AG04450 (cell line): ENCODE measurements at regions not wholly inside any gene's neighbourhood (a gene's known extent, or its start where the extent isn't known, plus 50 kb on each side); places are given as distances from the start of the nearest gene placed in this dataset.

ENCODE experiments used
- CTCF ChIA-PET: fragments of 300-600, 350-600 bp; formaldehyde crosslinking; extraction: SDS; loops from one replicate; lab custom pipeline; 2022; ENCODE audit warnings: antibody characterized with exemption, inconsistent platforms; lab: Charles Lee
- POLR2A ChIA-PET: fragments of 350-600 bp; formaldehyde crosslinking; extraction: SDS; loops from one replicate; lab custom pipeline; 2021; ENCODE audit warnings: antibody characterized with exemption, inconsistent platforms; lab: Yijun Ruan, JAX
- DNase-seq: peaks from one replicate; pipeline ENCODE4 v3.0.0-alpha.2; 2011; ENCODE audit warnings: low read depth, low spot score
- H3K27ac ChIP-seq: one replicate; pipeline ENCODE4 v1.5.1; 2012; ENCODE audit warnings: low read depth, low read length, control low read depth
- H3K27me3 ChIP-seq: one replicate; pipeline ENCODE4 v1.6.0; 2012; ENCODE audit warnings: low read length; ENCODE audit not compliant: control insufficient read depth, insufficient read depth
- H3K4me3 ChIP-seq: 2 replicates; pipeline ENCODE4 v1.5.1; 2011; ENCODE audit warnings: mild to moderate bottlenecking, low read depth, low read length, control low read depth
- H3K9me3 ChIP-seq: 2 replicates; pipeline ENCODE4 v1.5.1; 2012; ENCODE audit warnings: low read length; ENCODE audit not compliant: control insufficient read depth, insufficient read depth
- TF ChIP-seq, protein P1 (sequence below): IDR thresholded peaks from 2 replicates; pipeline ENCODE4 v1.5.1; 2011; ENCODE audit warnings: low read depth, low read length, control low read depth, inconsistent platforms

DNA sequence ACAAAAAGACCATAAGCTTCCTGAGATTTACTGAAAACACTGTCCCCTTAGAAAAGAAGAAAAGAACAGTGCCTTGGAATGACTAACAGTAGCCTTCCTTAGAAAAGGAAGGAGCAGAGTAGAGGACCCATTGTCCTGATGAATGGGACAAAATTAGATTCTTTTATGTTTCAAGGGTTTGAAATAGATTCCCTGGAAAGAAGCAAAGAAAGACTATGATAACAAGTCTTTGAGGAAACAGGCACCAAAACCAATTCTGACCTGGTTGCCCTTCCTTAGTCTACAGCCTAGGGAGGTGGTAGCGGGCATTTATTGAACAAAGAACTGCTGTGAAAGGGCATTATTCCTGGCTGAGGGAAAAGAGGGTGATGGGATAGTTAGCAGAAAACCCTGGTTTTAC, 1024.8 kb downstream of the TBL1XR1 start:
- POLR2A ChIA-PET, result no interaction called here

DNA sequence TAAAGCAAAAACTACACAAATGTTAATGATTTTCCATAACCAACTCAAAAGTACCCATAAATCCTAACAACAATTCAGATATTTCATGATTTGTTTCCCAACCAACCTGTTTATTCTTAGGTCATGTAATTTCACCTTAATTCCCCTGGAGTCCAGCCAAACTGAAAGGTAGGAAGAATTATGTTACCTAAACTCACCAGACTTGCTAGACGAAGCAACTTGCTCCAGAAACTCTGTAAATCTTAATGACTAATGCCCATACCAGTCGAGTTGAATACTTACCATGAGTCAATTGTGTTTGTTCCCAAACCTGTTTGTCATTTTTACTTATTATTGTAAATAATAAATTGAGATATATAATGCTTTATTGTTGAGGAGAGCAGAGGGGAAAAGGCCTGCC, 1030.0 kb downstream of the TBL1XR1 start:
- ChIA-PET POLR2A (no interaction called here), CTCF (no interaction called here)
- DNase-seq, result no peak
- H3K4me3 ChIP-seq, result no peak overlapping the region
- H3K9me3 ChIP-seq, result no peaks in the 10 kb centered on the region
- H3K27me3 ChIP-seq, result no peaks in the 10 kb centered on the region
- H3K27ac ChIP-seq, result no peak overlapping the region
- TF ChIP-seq, protein P1, sequence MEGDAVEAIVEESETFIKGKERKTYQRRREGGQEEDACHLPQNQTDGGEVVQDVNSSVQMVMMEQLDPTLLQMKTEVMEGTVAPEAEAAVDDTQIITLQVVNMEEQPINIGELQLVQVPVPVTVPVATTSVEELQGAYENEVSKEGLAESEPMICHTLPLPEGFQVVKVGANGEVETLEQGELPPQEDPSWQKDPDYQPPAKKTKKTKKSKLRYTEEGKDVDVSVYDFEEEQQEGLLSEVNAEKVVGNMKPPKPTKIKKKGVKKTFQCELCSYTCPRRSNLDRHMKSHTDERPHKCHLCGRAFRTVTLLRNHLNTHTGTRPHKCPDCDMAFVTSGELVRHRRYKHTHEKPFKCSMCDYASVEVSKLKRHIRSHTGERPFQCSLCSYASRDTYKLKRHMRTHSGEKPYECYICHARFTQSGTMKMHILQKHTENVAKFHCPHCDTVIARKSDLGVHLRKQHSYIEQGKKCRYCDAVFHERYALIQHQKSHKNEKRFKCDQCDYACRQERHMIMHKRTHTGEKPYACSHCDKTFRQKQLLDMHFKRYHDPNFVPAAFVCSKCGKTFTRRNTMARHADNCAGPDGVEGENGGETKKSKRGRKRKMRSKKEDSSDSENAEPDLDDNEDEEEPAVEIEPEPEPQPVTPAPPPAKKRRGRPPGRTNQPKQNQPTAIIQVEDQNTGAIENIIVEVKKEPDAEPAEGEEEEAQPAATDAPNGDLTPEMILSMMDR, result no peak

More for the DNA sequence above, 1024.8 kb downstream of the TBL1XR1 start:
- Histone ChIP-seq H3K9me3 (no peaks in the 10 kb centered on the region), H3K27ac (no peak overlapping the region), H3K27me3 (no peaks in the 10 kb centered on the region), H3K4me3 (no peak overlapping the region)
- DNase-seq, result no peak
- TF ChIP-seq, protein P1, result no peak
- CTCF ChIA-PET, result no interaction called here

DNA sequence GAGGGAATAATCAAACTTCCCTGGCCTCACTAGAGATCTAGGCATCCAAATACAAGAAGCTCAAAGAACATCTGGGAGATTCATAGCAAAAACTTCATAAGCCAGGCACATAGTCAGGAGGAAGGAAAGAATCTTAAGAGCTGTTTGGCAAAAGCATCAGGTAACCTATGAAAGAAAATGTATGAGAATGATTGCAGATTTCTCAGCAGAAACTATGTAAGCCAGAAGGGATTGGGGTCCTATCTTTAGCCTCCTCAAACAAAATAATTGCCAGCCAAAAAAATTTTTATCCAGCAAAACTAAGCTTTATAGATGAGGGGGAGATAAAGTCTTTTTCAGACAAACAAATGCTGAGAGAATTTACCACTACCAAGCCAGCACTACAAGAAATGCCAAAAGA, 1036.3 kb downstream of the TBL1XR1 start:
- no peaks in the 10 kb centered on the region for H3K9me3 ChIP-seq
- H3K4me3 ChIP-seq, result no peak overlapping the region
- H3K27ac ChIP-seq, result no peak overlapping the region
- no peak for DNase-seq
- ChIA-PET POLR2A (no interaction called here), CTCF (no interaction called here)
- no peaks in the 10 kb centered on the region for H3K27me3 ChIP-seq
- TF ChIP-seq, protein P1, result no peak

DNA sequence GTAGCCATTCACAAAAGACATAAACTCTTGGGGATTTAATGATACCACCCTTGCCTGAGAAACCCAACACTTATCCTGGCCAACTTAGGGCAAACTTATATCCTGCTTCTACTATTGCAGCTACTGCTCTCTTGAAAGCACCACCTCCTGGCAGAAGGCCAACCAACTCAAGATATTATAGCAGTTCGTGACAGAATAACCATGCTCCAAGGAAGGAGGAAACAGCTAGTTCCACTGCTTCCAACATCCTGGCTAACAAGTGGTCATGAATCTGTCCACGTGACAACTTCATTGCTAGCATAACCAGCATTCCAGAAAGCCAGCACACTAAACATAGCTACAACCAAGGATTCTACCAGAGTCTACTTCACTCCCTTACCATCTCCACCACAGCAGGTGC, 1037.5 kb downstream of the TBL1XR1 start:
- CTCF ChIA-PET, result no interaction called here
- TF ChIP-seq, protein P1, result no peak
- no peak for DNase-seq

DNA sequence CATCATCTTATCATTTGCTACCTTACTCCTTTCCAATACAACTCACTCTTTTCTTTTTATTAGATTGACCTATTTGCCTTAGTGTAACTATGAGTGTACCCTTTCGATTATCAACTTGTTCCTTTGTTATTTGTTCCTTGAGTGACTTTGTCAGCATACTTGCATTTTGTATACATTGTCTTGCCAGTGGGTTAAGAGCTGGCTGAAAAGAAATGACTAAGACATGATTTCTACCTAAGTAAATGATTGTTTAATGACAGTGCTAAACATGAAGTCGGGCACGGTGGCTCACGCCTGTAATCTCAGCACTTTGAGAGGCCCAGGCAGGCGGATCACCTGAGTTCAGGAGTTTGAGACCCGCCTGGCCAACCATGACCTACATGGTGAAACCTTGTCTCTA, 1042.3 kb downstream of the TBL1XR1 start:
- Histone ChIP-seq H3K4me3 (no peak overlapping the region), H3K9me3 (no peaks in the 10 kb centered on the region), H3K27me3 (no peaks in the 10 kb centered on the region), H3K27ac (no peak overlapping the region)
- CTCF ChIA-PET, result no interaction called here
- TF ChIP-seq, protein P1, result no peak
- POLR2A ChIA-PET, result no interaction called here
- DNase-seq, result no peak

More for the DNA sequence above, 1037.5 kb downstream of the TBL1XR1 start:
- POLR2A ChIA-PET, result no interaction called here
- H3K27me3 ChIP-seq, result no peaks in the 10 kb centered on the region
- no peak overlapping the region for H3K4me3 ChIP-seq
- no peaks in the 10 kb centered on the region for H3K9me3 ChIP-seq
- no peak overlapping the region for H3K27ac ChIP-seq
